GM06990 (cell line): ENCODE measurements at regions not wholly inside any gene's neighbourhood (a gene's known extent, or its start where the extent isn't known, plus 50 kb on each side); places are given as distances from the start of the nearest gene placed in this dataset.

Source experiments
- DNase-seq: peaks from one replicate; pipeline ENCODE4 v3.0.0-alpha.2; 2011; ENCODE audit not compliant: insufficient read length; ENCODE audit errors: extremely low read depth
- H3K27me3 ChIP-seq: replicated peaks from 2 replicates; pipeline ENCODE4 v1.6.0; 2011; ENCODE audit warnings: low read length; ENCODE audit not compliant: control insufficient read depth, insufficient read depth
- H3K36me3 ChIP-seq: 2 replicates; pipeline ENCODE4 v1.5.1; 2011; ENCODE audit warnings: low read length; ENCODE audit not compliant: control insufficient read depth, insufficient read depth
- H3K4me3 ChIP-seq: replicated peaks from 2 replicates; pipeline ENCODE4 v1.5.1; 2011; ENCODE audit warnings: low read depth, mild to moderate bottlenecking, control low read depth, low read length
- TF ChIP-seq, protein P1 (sequence below): IDR thresholded peaks from 2 replicates; pipeline ENCODE4 v1.5.1; 2011; ENCODE audit warnings: low read length, control low read depth, mild to moderate bottlenecking, inconsistent platforms; ENCODE audit not compliant: insufficient read depth, poor library complexity, severe bottlenecking

DNA sequence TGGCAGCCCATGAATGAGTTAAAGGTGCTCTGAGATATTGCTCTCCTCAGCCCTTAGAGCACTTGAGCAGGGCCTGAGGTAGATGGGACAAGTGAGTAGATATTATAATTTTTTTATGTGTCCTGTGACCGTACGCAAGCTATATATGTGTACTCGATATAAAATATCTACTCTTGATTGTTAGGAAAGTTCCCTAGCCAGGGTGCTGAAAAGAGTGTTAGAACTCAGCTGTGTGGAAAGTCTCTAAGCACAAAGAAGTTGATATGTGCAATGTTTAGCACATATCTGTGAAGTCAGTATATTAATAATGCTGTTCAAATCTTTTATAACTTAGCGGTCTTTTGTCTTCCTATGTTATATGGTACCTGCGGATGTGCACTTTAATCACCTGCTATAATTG is 114.6 kb upstream of the PLD5 start:
- H3K27me3 ChIP-seq = no peaks in the 10 kb centered on the region
- TF ChIP-seq, protein P1, sequence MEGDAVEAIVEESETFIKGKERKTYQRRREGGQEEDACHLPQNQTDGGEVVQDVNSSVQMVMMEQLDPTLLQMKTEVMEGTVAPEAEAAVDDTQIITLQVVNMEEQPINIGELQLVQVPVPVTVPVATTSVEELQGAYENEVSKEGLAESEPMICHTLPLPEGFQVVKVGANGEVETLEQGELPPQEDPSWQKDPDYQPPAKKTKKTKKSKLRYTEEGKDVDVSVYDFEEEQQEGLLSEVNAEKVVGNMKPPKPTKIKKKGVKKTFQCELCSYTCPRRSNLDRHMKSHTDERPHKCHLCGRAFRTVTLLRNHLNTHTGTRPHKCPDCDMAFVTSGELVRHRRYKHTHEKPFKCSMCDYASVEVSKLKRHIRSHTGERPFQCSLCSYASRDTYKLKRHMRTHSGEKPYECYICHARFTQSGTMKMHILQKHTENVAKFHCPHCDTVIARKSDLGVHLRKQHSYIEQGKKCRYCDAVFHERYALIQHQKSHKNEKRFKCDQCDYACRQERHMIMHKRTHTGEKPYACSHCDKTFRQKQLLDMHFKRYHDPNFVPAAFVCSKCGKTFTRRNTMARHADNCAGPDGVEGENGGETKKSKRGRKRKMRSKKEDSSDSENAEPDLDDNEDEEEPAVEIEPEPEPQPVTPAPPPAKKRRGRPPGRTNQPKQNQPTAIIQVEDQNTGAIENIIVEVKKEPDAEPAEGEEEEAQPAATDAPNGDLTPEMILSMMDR = no peak
- DNase-seq = no peak
- H3K36me3 ChIP-seq = no peaks in the 10 kb centered on the region
- no peak overlapping the region for H3K4me3 ChIP-seq

DNA sequence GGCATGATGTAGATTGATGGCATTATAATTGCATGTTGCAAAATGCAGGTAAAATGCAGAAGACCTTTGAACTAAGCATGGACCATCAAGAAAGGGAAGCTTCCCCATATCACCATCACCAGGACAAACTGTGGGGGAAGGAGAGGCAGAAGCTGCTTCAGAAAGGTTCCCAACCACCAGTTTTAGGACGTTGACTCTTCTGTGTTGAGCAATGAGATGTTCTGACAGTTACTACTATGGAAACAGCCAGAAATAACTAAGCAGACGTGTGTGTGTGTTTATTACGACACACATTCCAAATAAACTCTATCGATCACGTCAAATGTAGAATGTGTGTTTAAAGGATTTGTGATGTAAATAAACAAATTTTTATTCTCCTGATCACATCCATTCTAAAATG is 110.2 kb upstream of the PLD5 start:
- DNase-seq = no peak
- H3K36me3 ChIP-seq = no peaks in the 10 kb centered on the region
- TF ChIP-seq, protein P1 = no peak
- H3K4me3 ChIP-seq = no peak overlapping the region
- no peaks in the 10 kb centered on the region for H3K27me3 ChIP-seq

DNA sequence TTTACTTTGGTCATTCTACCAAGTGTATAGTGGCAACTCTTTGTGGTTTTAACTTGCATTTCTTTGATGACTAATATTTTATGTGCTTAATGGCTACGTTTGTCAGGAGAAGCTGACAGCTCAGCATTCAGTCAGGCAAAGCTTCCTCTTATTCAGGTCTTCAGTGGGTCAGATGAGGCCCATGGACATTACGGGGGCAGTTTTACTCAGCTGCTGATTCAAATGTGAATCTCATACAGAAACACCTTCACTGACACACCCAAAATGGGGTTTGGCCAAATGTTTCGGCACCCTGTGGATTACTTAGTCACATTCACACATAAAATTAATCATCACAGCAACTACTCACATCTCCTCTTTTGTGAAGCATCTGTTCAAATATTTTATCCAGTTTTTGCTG is 104.9 kb upstream of the PLD5 start:
- TF ChIP-seq, protein P1 = no peak
- Histone ChIP-seq H3K36me3 (no peaks in the 10 kb centered on the region), H3K27me3 (no peaks in the 10 kb centered on the region), H3K4me3 (no peak overlapping the region)
- no peak for DNase-seq

DNA sequence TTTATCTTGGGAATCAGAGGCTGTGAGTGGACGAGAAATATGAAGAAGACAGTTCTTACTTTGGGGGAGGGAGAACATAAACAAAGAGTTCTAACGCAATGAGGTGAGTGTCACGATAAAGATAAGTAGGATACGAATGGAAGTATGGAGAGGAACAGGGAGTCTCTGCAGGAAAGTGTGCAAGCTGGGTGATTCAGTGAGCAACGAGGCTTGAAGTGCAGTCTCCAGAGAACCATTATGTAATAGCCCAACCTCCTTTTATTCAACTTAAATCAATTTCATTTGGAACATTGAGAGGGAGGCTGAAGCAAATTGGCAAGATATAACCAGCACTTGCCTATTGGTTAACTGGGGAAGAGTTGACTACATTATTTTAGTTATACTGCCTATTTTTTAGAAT is 99.3 kb upstream of the PLD5 start:
- Histone ChIP-seq H3K36me3 (no peaks in the 10 kb centered on the region), H3K4me3 (no peak overlapping the region), H3K27me3 (no peaks in the 10 kb centered on the region)
- no peak for DNase-seq
- TF ChIP-seq, protein P1 = no peak

DNA sequence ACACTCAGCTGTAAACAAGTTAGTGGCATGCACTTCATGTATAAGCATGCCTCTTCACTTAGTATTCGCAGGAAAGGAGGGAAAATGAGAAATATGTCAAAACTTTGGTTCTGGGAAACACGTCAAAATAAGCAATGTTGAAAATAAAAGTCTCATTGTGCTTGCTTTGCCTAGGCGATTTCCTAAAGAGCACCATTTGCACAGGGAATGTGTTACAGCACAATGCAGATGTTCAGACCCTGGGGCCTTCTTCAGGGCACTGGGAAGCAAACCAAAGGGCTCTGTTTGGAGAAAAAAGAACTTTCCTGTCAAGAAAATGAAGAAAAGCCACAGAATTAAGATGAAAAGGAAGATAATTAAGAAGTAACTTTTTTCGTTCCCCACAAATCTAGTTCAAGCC is 98.6 kb upstream of the PLD5 start:
- Histone ChIP-seq H3K4me3 (no peak overlapping the region), H3K27me3 (no peaks in the 10 kb centered on the region), H3K36me3 (no peaks in the 10 kb centered on the region)
- no peak for DNase-seq
- TF ChIP-seq, protein P1 = no peak

DNA sequence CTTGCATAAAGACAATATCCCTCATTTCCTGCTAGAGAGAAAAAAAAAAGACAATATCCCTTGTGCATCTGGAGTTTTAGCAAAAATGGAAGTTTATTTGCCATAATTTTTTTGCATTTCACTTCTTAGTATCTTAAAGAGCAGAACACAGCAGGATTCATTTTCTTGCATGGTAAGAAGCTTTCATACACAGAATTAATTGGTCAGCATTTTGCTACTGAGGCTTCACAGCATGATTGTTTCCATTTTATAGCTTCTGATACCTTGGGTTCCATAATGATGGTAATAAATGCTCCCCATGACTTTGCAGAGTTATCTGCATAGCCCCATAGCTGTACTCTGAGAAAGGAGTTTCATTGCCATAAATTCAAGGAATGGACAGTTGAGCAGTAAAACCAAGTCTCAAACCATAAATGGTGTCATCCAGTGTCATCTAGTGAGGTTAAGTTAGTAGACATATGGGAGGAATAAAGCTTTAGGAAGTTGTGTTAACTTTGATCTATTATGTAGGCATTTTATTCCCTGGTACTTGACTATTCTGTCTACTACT is 88.8 kb upstream of the PLD5 start:
- Histone ChIP-seq H3K4me3 (no peak overlapping the region), H3K36me3 (no peaks in the 10 kb centered on the region), H3K27me3 (no peaks in the 10 kb centered on the region)
- no peak for DNase-seq
- TF ChIP-seq, protein P1 = no peak
